GM10847 (cell line): ENCODE measurements at regions not wholly inside any gene's neighbourhood (a gene's known extent, or its start where the extent isn't known, plus 50 kb on each side); places are given as distances from the start of the nearest gene placed in this dataset.

Experiments
- POLR2A ChIP-seq: IDR thresholded peaks from 2 replicates; pipeline ENCODE4 v1.6.1; 2011; ENCODE audit not compliant: insufficient read length; ENCODE audit errors: extremely low read depth

DNA sequence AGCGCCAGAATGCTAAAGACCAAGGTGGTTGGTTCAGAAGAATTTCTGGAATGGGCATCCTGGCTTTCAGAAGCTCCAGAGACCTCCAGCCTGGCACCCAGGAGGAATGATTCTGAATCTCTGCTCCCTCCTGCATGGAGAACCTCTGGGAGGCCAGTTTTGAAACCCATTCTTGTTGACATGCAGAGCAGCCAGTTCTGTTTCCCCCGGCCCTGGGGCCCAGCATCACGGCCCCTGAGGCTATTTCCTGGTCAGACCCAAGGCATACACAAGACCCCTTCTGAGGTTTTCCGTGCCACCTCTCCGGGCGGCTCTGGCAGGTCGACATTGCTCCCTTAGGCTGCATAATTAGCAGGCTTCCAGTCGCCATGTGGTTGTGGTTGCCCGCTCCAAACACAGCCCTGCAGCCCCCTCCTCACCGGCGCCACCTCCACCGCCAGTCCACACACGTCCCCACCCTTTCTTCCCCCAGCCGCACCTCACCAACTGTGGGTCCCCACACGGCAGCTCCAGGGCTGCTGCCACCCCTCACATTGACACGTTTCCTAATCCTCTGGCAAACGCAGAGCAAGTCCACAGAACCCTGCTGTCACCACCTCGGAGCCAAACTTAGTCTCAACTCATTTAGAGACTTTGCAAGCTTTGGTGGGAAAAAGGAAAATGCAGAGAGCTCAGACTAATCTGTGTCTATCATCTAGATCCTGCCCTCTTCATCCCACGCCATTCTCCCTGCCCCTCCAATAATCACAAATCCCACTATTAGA is 367.1 kb downstream of the SOX9 start:
- TF ChIP-seq POLR2A: no peak

GRCh38 chr17:72488555-72489271 is 367.9 kb downstream of the SOX9 start:
- TF ChIP-seq POLR2A: no peak

- no peak for TF ChIP-seq POLR2A
Observed at GRCh38 chr17:72489272-72489641, 368.4 kb downstream of the SOX9 start.

- TF ChIP-seq POLR2A: no peak
Observed at GRCh38 chr17:72491102-72491501, 370.3 kb downstream of the SOX9 start.

DNA sequence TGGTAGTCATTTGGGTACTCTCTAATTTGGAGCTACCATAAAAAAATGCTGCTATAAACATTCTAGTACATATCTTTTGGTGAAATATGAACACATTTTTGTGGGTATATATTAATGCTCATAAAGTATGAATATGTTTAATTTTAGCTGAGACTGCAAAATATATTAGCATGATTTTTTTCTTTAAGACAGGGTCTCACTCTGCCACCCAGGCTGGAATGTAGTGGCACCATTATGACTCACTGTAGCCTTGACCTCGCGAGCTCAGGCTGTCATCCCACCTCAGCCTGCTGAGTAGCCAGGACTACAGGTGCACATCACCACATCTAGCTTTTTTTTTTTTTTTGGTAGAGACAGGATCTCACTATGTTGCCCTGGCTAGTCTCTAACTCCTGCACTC is 371.7 kb downstream of the SOX9 start:
- TF ChIP-seq POLR2A: no peak

DNA sequence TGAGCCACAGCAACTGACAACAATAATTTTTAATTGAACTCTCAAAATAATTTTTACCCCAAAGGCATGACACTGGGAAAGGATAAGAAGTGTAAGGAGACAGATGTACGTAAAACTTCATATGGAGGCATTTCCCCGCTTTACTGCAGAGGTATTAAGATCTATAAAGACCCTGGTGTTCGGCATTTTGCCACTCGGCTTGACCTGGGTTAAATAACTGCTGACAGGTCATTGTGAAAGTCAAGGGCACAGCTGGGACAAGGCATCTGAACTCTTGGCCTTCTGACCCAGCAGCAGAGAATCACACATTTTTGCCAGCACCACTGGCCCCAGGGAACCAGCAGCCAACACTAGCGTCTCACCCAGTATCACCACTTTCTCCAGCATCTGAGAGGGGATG is 372.1 kb downstream of the SOX9 start:
- no peak for TF ChIP-seq POLR2A

DNA sequence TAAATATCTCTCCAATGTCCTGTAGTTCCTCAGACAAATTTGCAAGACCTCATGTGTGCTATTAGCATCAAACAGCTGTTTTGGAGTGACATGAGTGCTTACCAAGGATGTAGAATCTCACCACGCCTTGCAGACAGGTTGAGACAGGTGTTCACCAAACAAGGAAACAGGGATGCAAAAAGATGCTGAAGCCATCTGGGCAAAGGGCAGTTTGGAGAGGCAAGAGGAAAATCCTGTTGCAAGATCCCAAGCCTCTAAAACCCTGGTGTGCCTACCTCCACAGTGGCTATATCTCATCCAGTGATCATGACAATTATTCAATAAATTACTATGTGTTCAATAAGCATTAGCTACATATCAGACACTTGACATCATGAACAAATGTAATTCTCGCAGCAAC is 373.7 kb downstream of the SOX9 start:
- no peak for TF ChIP-seq POLR2A

DNA sequence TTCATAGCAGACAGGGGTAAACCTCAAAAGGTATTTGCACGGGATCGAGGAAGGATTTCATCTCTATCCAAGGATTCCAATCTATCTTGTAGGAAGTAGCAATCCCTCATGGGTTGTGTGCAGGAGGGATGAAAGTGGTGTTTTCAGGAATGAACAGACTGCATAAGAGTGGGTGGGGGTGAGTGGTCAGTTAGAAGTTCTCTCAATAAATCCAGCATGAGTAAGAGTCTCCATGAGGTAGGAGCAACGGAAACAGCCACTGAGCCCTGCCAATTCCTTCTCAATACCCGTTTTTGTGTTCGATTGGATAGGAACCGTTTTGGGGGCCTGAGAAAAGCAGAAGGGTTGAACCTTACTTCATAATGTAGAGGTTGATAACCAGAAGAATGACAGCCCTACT is 375.6 kb downstream of the SOX9 start:
- TF ChIP-seq POLR2A: no peak

- no peak for TF ChIP-seq POLR2A
Observed at GRCh38 chr17:72497915-72498314, 377.1 kb downstream of the SOX9 start.

DNA sequence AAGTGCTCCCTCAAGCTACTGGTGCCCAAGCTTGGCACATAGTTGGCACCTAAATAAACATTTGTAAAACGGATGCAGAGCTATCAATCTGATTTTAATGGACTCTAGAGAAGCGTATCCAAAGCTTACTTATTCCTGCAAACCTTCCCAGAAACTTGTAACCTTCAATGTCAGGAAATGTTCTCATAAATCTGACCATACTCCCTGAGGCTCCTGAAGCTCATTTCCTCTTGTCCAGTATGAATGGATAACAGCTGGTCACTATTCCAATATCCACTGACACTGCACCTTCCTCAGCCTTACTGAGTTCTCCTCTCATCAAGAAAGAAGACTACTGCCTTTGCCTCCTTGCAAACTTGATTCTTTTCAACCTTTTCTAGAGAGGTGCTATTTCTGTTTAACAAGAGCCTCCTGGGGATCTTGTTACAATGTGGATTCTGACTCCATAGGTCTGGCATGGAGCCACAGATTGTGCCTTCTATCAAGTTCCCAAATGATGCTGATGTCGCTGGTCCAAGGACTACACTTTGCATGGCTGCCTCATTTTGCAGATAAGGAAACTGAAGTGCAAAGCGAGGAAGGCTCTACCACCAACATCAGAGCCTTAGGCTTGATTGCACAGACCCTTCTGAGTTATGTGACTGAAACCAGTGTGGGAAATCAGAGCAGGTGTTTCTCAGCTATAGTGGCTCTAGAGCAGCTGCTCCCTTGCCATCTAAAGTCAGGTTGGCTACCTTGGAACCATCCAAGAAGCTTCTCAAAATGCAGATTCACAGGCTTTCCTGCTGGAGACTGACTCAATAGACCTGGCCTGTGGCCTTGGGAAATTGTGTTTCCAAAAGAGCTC is 377.8 kb downstream of the SOX9 start:
- TF ChIP-seq POLR2A: no peak

DNA sequence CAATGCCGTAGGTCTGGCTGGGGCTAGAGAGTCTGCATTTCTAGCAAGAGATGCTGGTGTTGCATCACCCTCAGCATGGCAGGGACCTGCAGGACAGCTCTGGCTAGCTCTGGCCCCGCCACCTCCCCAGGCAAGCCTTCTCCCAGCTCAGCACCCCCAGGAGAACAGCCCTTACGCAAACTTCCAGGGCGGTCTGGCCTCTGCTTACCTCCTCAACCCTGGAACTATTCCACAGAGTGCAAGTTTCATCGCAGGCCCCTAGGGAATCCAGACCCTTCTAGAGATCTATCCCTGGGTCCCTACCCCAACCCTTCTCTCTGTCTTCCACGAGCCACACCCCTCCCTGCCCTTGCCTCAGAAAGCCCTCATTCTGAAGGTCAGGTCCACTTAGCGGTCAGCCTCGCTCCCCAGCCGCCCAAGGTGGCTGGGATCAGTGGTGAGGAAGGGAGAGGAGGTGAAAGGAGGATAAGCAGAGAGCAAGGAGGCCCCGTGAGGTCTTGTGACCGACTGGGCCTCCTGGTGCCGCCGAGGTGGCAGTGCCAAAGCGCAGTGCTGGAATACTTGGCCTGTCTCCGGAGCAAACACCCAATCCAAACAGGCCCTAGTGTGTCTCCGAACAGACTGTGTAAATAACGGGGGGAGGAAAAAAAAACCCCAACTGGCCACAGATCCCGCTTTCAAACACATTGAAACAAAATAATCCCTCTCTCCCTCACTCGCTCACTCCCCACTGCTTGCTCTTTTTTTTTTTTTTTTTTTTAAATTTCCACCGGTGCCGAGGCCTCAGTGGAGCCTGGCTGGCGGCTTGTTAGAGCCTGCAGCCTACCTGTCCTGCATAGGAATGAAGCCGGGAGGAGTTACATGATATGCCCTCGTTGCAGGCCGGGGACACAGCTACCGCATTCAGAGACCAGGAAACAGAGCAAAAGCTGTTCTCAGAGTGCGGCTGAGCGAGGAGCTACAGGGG is 380.9 kb downstream of the SOX9 start:
- TF ChIP-seq POLR2A: no peak

GRCh38 chr17:72502371-72503341 is 381.8 kb downstream of the SOX9 start:
- TF ChIP-seq POLR2A: no peak

DNA sequence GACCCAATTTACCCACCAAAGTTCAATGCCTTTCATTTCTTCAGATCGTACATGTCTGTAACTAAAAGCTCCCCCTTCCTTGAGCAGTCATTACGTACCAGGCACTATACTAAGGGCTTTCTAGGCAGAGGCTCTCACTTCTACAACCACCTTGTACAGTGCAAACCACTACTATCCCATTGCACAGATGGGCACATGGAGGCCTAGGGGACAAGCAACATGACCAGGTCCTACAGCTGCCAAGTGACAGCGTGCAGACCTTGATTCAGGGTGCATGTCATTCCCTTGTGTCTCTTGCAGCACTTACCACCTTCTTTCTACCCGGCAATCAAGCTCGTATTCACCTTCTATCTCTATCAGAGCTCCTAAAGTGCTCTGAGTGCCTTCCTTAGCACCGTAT is 382.7 kb downstream of the SOX9 start:
- no peak for TF ChIP-seq POLR2A

- no peak for TF ChIP-seq POLR2A
Observed at GRCh38 chr17:72504783-72505182, 384.0 kb downstream of the SOX9 start.
